ENCODE measurements at regions not wholly inside any gene's neighbourhood (a gene's known extent, or its start where the extent isn't known, plus 50 kb on each side); places are given as distances from the start of the nearest gene placed in this dataset.

GRCh38 chr10:78390051-78390450 lies 356.4 kb downstream of the RPS24 start:
- no peak for DNase-seq (ENCODE audit: low read depth, low spot score)
- in situ Hi-C loops (cut with HindIII; ENCODE audit: low pct_unique_long_range_greater_than_20kb, low sequenced_read_pairs): no loop called here

- no peak for DNase-seq (ENCODE audit: low read depth, low spot score)
- in situ Hi-C loops (cut with HindIII; ENCODE audit: low pct_unique_long_range_greater_than_20kb, low sequenced_read_pairs): no loop called here
Observed at GRCh38 chr10:78390817-78391216, 357.2 kb downstream of the RPS24 start.

- DNase-seq (ENCODE audit: low read depth, low spot score): no peak
- in situ Hi-C loops (cut with HindIII; ENCODE audit: low pct_unique_long_range_greater_than_20kb, low sequenced_read_pairs): no loop called here
Observed at GRCh38 chr10:78391585-78391984, 357.9 kb downstream of the RPS24 start.

- DNase-seq (ENCODE audit: low read depth, low spot score): no peak
- in situ Hi-C loops (cut with HindIII; ENCODE audit: low pct_unique_long_range_greater_than_20kb, low sequenced_read_pairs): no loop called here
Observed at GRCh38 chr10:78392197-78392596, 358.5 kb downstream of the RPS24 start.

GRCh38 chr10:78393094-78393493 lies 359.4 kb downstream of the RPS24 start:
- in situ Hi-C loops (cut with HindIII; ENCODE audit: low pct_unique_long_range_greater_than_20kb, low sequenced_read_pairs): no loop called here

GRCh38 chr10:78394047-78394446 lies 360.4 kb downstream of the RPS24 start:
- DNase-seq (ENCODE audit: low read depth, low spot score): no peak
- in situ Hi-C loops (cut with HindIII; ENCODE audit: low pct_unique_long_range_greater_than_20kb, low sequenced_read_pairs): no loop called here

More at GRCh38 chr10:78393094-78393493, 359.4 kb downstream of the RPS24 start:
- no peak for DNase-seq (ENCODE audit: low read depth, low spot score)

GRCh38 chr10:78395162-78395561 lies 361.5 kb downstream of the RPS24 start:
- no peak for DNase-seq (ENCODE audit: low read depth, low spot score)
- in situ Hi-C loops (cut with HindIII; ENCODE audit: low pct_unique_long_range_greater_than_20kb, low sequenced_read_pairs): no loop called here

- DNase-seq (ENCODE audit: low read depth, low spot score): no peak
- in situ Hi-C loops (cut with HindIII; ENCODE audit: low pct_unique_long_range_greater_than_20kb, low sequenced_read_pairs): no loop called here
Observed at GRCh38 chr10:78396754-78397153, 363.1 kb downstream of the RPS24 start.

- DNase-seq (ENCODE audit: low read depth, low spot score): no peak
- in situ Hi-C loops (cut with HindIII; ENCODE audit: low pct_unique_long_range_greater_than_20kb, low sequenced_read_pairs): no loop called here
Observed at GRCh38 chr10:78397786-78398185, 364.1 kb downstream of the RPS24 start.

GRCh38 chr10:78398382-78398781 lies 364.7 kb downstream of the RPS24 start:
- DNase-seq (ENCODE audit: low read depth, low spot score): no peak
- in situ Hi-C loops (cut with HindIII; ENCODE audit: low pct_unique_long_range_greater_than_20kb, low sequenced_read_pairs): no loop called here

GRCh38 chr10:78401624-78402367 lies 368.1 kb downstream of the RPS24 start:
- DNase-seq (ENCODE audit: low read depth, low spot score): no peak
- in situ Hi-C loops (cut with HindIII; ENCODE audit: low pct_unique_long_range_greater_than_20kb, low sequenced_read_pairs): no loop called here

- no peak for DNase-seq (ENCODE audit: low read depth, low spot score)
- in situ Hi-C loops (cut with HindIII; ENCODE audit: low pct_unique_long_range_greater_than_20kb, low sequenced_read_pairs): no loop called here
Observed at GRCh38 chr10:78402591-78402990, 368.9 kb downstream of the RPS24 start.

GRCh38 chr10:78403781-78404180 lies 370.1 kb downstream of the RPS24 start:
- DNase-seq (ENCODE audit: low read depth, low spot score): no peak
- in situ Hi-C loops (cut with HindIII; ENCODE audit: low pct_unique_long_range_greater_than_20kb, low sequenced_read_pairs): no loop called here

GRCh38 chr10:78404296-78404695 lies 370.6 kb downstream of the RPS24 start:
- DNase-seq (ENCODE audit: low read depth, low spot score): no peak
- in situ Hi-C loops (cut with HindIII; ENCODE audit: low pct_unique_long_range_greater_than_20kb, low sequenced_read_pairs): no loop called here

GRCh38 chr10:78405231-78405630 lies 371.6 kb downstream of the RPS24 start:
- DNase-seq (ENCODE audit: low read depth, low spot score): no peak
- in situ Hi-C loops (cut with HindIII; ENCODE audit: low pct_unique_long_range_greater_than_20kb, low sequenced_read_pairs): no loop called here

GRCh38 chr10:78405736-78406135 lies 372.1 kb downstream of the RPS24 start:
- in situ Hi-C loops (cut with HindIII; ENCODE audit: low pct_unique_long_range_greater_than_20kb, low sequenced_read_pairs): no loop called here
- no peak for DNase-seq (ENCODE audit: low read depth, low spot score)

GRCh38 chr10:78406648-78407008 lies 373.0 kb downstream of the RPS24 start:
- no peak for DNase-seq (ENCODE audit: low read depth, low spot score)
- in situ Hi-C loops (cut with HindIII; ENCODE audit: low pct_unique_long_range_greater_than_20kb, low sequenced_read_pairs): no loop called here

- in situ Hi-C loops (cut with HindIII; ENCODE audit: low pct_unique_long_range_greater_than_20kb, low sequenced_read_pairs): no loop called here
- peak; percentile 70 for DNase-seq (ENCODE audit: low read depth, low spot score)
Observed at GRCh38 chr10:78407009-78407711, 373.5 kb downstream of the RPS24 start.

GRCh38 chr10:78407966-78408365 lies 374.3 kb downstream of the RPS24 start:
- in situ Hi-C loops (cut with HindIII; ENCODE audit: low pct_unique_long_range_greater_than_20kb, low sequenced_read_pairs): no loop called here
- no peak for DNase-seq (ENCODE audit: low read depth, low spot score)
